ENCODE measurements at regions not wholly inside any gene's neighbourhood (a gene's known extent, or its start where the extent isn't known, plus 50 kb on each side); places are given as distances from the start of the nearest gene placed in this dataset.

DNA sequence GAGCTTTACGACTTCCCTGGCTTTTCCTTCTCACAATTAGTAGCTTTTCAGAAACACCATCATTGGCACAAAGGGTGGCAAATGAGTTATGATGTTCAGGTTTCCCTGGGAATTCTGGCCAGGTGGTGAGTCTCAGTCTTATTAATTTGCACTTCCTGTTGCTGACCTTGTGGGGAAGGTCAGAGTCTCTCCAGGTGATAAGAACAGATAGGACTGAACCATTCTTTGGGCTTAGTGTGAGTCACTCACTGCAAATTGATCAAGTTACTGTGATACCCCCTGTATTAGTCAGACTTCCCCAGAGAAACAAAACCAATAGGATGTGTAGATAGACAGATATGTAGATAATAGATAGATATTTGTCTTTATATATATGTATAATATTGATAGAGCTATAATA, 53.8 kb upstream of the RANBP3L start:
- no peak for DNase-seq (ENCODE audit: low spot score)

DNA sequence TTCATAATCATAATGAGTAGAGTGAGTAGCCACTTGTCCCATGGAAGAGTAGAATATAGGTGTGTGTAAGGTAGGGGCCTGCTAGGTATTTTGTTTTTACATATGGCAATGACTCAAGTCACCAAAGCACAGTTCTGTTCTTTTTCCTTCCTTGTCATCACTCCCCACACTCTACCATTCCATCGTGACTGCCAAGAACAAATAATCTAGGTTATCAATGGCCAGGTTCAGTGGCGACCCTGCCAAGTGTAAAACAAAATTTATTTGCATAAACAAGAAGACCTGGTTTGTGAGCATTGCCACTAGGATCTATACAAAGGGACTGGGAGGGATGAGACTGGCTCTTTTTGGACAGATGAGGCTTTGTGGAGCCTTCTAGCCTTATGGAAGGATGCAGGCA, 55.2 kb upstream of the RANBP3L start:
- DNase-seq (ENCODE audit: low spot score): no peak

DNA sequence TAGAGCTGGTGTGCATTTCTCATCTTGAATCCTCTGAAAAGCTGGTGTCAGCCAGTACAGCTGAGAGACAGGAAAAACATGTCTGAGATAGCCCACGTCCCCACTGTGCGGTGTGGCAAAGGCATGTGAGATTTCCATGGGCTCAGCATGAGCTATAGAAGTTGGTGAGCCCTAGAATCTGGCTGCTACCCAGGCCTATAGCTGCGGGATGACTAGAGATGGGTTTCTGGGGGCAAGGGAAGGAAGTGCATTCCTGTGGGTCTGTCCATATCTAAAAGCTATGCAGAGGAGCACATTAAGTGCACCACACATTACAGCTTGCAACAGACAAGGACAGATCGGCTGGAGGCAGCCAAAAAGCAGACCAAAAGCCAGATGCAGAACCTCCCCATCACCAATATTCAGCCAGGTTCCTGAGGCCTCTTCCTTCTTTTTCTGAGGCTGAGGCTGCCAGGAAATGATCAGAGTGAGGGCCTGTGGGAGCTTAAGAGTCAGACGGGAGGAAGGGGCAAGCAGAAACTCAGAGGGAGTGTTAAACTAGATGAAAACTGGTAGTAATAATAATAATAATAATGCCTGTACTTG, 55.8 kb upstream of the RANBP3L start:
- no peak for DNase-seq (ENCODE audit: low spot score)

DNA sequence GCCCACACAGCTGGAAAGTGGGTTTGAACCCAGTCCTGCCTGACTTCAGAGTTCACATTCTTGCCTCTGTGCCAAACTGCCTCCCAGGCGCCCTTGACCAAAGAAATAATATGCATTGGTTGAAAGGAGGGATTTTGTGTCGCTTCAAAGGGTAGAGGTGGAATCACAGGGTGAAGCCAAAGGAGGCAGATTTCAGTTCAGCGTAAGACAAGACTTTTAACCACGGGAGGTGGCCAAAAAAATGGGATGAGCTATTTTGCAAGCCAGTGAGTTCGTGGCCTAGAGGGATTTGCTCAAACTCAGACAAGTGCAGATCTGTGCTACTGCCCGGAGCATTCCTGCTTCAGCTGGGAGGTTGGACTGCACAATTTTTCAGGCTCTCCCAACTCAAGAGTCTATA, 57.6 kb upstream of the RANBP3L start:
- no peak for DNase-seq (ENCODE audit: low spot score)

DNA sequence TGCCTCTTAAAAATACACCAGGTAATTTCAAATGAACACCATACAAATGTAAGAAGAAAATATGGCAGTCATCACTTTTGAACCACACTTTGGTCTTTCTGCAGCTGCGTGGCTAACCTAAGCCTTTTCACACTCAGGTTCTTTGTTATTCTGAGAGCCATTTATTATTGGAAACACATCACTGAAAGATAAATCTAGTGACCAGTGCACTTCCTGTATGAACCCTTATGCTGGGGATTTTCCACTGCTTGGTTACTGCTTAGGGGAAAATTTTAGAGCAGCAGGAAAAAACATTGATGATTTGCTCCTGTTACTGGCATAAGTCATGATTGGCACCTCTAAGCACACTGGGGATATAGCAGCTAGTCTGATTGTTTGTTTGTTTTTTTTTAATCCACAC, 58.6 kb upstream of the RANBP3L start:
- no peak for DNase-seq (ENCODE audit: low spot score)

DNA sequence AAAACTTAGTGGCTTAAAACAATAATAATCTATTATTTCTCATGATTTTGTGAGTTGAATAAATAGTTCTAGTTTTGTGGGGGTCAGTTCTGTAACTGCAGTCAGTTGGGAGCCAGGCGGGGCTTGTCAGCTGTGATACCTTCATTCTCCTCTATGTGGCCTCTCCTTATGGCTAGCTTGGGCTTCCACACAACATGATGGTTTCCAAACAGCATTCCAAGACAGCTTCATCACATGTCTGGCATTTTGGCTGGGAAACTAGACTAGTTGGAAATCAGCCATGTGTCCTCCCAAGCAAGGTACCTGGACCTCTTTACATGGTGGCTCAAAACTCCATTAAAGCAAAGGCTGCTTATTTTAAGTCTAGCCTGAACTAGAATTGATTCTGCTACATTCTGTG, 61.4 kb upstream of the RANBP3L start:
- no peak for DNase-seq (ENCODE audit: low spot score)

DNA sequence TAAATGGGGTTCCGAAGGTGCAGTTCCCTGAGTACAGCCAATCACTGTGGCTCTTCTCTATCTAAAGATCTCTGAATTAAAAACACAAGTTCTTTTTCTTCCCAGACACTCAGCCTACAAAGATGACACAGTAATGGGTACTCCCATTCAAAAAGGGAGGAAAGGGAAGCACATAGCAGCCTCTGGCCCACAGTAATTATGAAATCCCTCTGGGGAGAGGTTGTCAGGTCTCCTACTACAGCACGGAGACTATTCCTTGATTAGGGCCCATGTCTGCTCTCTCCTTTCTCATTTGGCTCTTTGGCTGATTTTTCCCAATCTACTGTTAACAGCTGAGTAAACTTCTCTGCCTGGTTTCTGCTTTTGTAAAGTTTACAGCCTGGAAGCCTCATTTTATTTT, 62.0 kb upstream of the RANBP3L start:
- no peak for DNase-seq (ENCODE audit: low spot score)

DNA sequence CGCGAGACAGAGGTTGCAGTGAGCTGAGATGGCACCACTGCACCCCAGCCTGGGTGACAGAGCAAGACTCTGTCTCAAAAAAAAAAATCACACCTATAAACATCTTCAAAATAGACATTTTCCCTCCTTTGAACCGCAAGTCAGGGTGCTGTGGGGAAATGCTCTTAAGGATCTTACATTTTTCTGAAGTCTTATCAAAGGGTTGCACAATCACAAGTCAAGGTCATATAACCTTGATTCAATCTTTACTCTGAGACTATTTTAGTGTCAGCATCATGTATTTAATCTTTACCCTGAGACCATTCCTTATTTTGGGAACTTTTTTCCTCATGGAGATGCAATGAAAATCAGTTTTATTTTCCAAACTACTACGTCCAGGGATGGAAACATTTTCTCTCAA, 62.8 kb upstream of the RANBP3L start:
- DNase-seq (ENCODE audit: low spot score): no peak

DNA sequence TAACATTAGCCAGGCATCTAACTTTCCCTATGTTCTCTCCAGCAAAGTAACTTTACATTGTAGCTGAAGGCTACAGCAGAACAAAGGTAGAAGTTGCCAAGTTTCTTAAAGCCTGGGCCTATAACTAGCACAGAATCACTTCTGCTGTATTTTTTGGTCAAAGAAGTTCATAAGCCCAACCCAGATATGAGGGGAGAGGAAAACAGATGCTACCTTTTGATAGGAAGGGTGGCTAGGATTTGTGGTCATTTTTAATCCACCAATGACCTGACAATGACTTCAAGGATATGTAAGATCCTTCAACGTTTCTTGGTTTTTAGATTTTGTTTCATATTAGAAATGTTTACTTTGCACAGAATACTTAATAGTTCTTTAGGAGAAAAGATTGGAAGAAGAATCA, 64.2 kb upstream of the RANBP3L start:
- DNase-seq (ENCODE audit: low spot score): no peak

DNA sequence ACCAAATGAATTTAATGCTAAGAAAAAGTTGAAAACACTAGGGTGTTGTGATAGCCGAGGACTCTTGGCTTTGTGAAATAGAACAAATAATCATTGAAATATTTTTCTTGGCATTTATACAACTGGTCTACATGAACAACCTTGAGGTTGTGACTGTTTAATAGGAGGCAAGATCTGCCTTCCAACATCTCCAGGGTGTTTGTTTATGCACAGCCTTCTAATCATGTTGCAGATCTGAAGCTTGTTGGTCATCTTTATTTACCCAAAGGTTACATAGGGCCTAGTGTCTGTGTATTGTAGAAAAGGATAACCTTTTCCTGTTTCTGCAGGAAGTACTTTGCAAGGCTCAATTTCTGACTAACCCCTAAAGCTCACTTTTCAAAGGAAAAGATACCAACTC, 65.2 kb upstream of the RANBP3L start:
- no peak for DNase-seq (ENCODE audit: low spot score)

DNA sequence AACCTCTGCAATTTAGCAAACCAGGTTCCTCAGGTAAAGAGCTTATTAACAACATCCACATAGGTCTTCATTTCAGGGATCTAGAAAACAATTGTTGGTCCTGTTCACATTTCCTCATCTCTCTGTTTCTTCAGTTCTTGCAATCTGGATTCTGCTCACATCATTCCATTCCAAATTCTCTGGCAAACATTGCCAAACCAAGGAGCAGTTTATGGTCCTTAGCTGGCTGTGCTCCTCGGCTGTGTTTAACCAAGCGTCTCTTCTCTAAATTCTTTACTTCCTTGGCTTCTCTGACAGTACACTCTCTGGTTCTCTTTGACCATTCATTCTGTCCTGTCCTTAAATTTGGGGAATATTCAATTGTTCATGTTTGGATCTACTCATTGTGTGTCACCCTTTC, 65.8 kb upstream of the RANBP3L start:
- DNase-seq (ENCODE audit: low spot score): no peak

DNA sequence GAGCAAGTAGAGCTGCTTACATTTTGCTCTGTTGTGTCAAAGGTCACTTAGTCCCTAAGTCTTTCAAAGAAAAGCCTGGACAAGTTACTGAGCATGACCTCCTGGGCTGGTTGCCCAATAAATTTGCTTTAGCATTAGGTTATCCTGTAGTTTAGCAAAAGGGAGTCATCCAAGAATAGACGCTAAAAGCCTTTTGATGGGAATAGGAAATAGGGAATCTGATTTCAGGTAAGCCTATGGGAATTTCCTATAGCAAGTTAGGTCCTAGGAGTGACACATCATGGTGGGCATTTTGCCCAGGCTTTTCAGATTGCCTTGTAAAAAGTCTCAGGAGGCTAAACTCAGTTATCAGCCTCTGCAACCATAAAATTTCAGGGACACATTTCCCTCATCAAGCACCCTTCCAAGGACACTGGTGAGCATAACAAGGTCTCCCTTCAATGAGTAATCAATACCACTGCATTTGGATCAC, 67.6 kb upstream of the RANBP3L start:
- DNase-seq (ENCODE audit: low spot score): no peak

DNA sequence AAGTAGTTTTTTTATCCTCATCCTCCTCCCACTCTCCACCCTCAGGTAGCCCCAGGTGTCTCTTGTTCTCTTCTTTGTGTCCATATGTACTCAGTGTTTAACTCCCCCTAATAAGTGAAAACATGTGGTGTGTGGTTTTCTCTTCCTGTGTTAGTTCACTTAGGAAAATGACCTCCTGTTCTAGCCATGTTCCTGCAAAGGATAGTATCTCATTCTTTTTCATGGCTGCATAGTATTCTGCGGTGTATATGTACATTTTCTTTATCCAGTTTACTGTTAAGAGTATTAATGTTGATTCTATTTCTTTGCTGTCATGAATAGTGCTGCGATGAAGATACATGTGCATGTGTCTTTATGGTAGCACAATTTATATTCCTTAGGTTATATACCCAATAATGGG, 68.4 kb upstream of the RANBP3L start:
- no peak for DNase-seq (ENCODE audit: low spot score)

DNA sequence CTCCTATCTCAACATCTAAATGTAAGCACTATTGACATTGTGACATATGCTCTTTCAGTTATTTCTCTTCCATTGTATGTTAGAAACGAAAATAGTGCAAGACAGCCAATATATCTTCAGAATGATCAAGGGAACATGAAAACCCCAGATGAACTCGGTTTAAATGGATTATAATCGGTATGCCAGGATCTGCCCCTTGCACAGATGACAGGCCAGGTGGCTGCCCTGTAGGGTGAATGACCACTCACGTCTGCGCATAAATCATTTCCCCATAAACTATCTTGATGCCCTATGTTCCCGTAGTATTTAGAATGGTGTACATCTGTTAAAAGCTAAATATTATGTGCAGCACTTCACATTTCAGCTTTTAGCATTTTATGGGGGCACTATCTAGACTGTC, 69.7 kb upstream of the RANBP3L start:
- DNase-seq (ENCODE audit: low spot score): no peak

DNA sequence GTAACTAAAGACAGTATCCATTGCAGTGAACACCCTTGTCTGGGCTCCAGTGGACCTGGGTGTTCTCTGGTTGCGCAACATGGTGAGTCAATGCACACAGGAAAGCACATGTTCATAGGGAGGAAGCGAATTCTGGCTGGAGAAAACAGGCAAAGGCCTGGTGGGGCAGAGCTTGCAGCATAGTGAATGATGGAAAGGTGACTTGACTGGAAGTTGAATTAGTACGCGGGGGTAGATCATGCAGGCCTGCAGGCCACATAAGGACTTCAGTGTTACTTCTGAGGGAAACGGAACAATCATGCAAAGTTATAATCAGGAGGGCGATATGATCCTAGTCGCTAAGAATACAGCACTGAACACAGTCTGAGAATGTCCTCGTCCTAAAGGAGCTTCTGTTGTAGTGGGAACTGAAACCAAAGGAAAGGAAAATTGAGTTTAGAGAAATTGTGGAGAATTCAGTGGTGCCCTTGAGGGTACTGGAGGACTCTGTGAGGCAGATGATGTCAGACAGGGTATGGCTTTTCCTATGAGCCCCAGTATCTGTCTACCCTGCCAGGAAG, 71.9 kb upstream of the RANBP3L start:
- no peak for DNase-seq (ENCODE audit: low spot score)

DNA sequence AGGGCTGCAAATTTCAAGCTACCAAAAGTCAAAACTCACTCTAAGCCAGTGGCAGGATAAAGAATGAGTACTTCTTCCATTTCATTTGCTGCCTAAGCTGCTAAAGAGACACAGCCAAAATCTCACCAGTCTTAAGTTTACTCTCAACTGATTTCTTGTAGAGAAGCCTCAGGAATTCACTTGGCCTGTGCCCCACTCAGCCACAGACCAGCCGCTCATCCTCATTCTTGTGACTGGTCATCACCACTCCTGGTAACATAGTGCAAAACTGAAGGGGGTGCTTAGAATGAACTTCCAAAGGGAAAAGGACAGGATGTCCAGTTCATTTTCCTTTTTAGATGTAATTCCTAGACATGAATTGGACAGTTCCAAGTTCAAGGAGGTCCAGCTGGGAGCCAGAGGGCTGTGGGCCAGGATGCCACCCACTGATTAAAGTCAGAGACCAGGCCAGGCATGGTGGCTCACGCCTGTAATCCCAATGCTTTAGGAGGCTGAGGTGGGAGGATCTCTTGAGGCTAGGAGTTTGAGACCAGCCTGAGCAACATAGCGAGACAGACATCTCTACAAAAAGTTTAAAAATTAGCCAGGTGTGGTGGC, 72.7 kb upstream of the RANBP3L start:
- no peak for DNase-seq (ENCODE audit: low spot score)

DNA sequence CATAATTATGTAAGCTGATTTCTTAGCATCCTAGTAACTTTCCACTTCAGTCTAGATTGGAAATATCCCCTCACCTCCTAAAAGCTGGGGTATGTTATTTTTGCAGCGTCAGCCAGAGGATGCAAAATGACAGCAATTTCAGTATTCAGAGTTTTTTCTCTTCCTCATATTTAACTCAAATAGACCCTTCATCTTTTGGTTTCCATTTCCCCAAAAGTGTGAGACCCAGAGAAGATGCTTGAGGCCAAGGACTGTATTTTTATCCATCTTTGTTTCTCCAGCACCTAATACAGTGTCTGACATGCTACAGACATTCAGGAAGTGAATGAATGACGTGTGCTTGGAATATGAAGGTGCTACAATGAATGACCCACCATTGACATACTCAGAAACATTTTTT, 75.5 kb upstream of the RANBP3L start:
- DNase-seq (ENCODE audit: low spot score): no peak

DNA sequence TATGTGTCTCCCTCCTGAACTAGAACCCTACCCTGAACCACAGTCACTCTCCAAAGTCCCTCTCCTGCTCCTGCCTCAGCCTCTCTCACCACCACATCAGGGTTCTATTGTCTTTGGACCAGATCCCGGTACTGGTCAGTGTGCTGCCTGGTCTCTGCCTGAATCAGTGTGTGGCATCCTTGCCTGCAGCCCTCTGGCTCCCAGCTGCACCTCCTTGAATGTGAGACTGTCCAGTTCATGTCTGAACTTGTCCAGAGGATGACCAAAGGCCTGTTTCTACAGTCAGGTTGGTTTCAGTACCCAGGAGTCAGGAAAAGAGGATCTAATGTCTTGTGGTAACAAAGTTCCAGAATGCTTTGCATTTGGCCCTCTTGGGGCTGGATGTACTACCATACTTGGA, 76.8 kb upstream of the RANBP3L start:
- DNase-seq (ENCODE audit: low spot score): no peak

DNA sequence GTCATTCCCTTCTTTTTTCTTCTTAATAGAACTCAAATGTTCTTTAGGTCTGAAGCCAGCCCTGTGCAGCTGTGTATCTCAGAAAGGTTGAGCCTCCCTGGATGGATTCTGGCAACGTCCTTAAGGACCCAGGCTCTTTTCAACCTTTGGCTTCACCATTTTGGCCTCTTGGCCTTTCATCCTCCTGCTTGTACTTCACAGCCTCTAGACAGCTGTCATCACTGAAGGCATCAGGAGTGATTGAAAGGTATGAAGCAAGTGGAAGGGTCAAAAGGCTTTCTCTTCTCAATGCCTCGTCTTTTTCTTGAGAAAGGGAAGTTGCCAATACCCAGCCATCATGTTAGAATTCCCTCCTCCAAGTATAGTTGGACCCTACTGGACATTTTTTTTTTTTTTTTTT, 81.2 kb upstream of the RANBP3L start:
- DNase-seq (ENCODE audit: low spot score): no peak

DNA sequence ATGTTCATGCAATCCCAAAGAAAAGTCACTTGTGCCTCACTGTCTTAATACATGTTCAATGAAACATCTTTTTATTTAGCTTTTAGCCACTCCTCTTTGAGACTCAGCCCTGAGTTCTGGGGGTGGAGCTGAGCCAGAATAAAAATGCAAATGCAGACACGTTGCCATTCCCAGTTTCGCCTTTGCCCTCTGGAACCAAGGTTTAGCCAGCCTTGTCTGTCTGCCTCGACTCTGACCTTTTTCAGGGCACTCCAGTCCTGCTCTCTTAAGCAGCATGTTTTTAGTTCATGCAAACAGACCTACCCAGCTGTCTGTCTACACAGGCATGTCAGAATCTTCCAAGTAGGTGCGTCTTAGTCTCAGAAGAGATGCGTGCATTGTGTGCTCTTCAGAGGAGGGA, 82.2 kb upstream of the RANBP3L start:
- DNase-seq (ENCODE audit: low spot score): no peak

DNA sequence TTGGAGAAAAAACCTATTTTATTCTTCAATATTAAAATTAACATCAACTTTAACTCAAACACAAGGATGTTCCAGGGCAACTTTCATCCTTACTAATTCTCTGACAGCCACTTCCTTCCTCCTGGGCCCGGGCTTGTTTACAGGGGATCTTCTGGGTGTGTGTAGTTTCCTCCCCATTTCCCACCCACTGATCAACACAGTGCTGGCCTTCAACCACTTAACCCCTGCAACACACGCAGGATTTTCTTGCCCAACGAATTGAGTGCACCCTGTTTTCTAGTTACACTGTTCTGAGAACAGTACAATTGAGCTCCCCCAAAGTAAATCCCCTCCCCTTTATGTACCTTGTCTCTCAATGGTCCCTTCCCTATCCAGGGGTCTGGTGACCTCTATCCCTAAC, 83.1 kb upstream of the RANBP3L start:
- no peak for DNase-seq (ENCODE audit: low spot score)

DNA sequence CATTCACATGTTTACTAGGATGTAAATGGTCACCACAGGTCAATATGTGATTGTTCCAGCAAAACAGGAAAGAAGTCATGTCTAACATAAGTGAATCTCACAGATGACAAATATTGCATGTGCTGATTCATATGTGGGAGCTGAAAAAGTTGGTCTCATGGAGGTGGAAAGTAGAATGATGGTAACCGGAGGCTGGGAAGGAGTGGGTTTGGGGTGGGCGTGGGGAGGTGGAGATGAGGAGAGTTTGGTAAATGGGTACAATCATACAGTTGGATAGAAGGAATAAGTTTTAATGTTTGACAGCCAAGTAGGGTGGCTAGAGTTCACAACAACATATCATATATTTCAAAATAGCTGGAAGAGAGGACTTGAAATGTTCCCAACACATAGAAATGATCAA, 83.8 kb upstream of the RANBP3L start:
- DNase-seq (ENCODE audit: low spot score): no peak

DNA sequence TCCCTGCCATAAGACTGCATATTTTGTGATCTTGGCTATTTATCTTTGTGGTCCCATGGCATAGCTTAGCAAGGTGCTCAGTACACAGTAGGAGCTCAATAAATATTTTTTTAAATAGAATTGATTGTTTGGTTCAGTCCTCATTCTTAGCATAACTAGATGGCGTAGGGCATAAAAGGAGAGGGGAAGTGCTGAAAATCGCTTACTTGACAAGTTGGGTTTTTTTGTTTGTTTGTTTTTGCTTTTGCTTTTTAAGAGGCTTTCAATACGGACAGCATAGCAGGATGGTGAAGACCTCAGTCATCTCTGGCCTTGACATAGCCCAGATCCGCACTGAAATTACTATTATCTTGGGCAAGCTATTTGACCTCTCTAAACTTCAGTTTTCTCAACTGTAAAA, 86.6 kb upstream of the RANBP3L start:
- no peak for DNase-seq (ENCODE audit: low spot score)

DNA sequence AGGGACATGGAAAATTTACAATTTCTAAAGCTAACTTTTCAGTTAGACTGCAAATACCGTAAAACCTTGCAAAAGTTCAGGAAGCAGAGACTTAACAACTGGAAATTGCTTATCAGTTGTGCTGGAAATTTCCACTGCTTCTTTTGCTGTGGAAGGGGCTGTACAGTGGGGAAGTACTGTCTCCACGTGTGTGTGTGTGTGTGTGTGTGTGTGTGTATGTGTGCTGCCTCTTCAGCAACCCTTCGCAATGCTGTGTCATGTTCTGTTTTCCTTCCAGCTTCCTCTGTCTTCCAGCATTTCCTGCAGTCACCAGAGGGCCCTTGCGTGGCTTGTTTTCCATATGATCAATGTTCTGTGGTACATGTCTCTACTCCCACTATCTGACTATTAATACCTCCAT, 87.5 kb upstream of the RANBP3L start:
- DNase-seq (ENCODE audit: low spot score): no peak

Data from COLO829 (cell line).